ENCODE measurements at regions not wholly inside any gene's neighbourhood (a gene's known extent, or its start where the extent isn't known, plus 50 kb on each side); places are given as distances from the start of the nearest gene placed in this dataset.

DNA sequence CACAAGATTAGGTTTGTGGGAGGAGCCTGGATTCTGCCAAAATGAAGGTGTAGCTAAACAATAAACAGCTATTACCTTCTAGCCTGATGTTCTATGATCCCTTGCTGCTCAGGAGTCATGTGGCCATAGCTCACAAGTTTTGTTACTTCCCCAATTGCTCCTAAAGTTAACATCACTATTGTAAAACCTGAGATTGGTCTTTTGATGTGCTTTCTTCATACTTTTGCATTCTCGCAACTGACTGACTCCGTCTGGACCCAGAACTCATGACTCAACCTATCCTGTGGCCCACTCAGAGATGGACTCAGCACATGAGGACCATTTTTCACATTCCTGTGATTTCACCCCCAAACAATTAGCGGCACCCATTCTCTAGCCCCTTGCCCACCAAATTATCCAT, 69.1 kb downstream of the PTGS2 start:
- TF ChIP-seq POLR2AphosphoS5 (IDR thresholded peaks at IDR 0.05): no peak
- TF ChIP-seq, protein P1, sequence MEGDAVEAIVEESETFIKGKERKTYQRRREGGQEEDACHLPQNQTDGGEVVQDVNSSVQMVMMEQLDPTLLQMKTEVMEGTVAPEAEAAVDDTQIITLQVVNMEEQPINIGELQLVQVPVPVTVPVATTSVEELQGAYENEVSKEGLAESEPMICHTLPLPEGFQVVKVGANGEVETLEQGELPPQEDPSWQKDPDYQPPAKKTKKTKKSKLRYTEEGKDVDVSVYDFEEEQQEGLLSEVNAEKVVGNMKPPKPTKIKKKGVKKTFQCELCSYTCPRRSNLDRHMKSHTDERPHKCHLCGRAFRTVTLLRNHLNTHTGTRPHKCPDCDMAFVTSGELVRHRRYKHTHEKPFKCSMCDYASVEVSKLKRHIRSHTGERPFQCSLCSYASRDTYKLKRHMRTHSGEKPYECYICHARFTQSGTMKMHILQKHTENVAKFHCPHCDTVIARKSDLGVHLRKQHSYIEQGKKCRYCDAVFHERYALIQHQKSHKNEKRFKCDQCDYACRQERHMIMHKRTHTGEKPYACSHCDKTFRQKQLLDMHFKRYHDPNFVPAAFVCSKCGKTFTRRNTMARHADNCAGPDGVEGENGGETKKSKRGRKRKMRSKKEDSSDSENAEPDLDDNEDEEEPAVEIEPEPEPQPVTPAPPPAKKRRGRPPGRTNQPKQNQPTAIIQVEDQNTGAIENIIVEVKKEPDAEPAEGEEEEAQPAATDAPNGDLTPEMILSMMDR (IDR thresholded peaks at IDR 0.05): no peak

Data from esophagus muscularis mucosa (tissue), 3 donors.